NB4 (cell line): ENCODE measurements at regions not wholly inside any gene's neighbourhood (a gene's known extent, or its start where the extent isn't known, plus 50 kb on each side); places are given as distances from the start of the nearest gene placed in this dataset.

Experiments used
- DNase-seq: peaks from one replicate; pipeline ENCODE4 v3.0.0; 2010; ENCODE audit warnings: low read depth
- H3K4me3 ChIP-seq: one replicate; pipeline ENCODE4 v1.5.1; 2011; ENCODE audit warnings: mild to moderate bottlenecking, low read depth, low read length, moderate library complexity
- MYC ChIP-seq: IDR thresholded peaks from 2 replicates; pipeline ENCODE4 v1.6.1; 2011; ENCODE audit warnings: low read depth, low read length
- POLR2A ChIP-seq: IDR thresholded peaks from 2 replicates; pipeline ENCODE4 v1.6.1; 2011; ENCODE audit warnings: mild to moderate bottlenecking; ENCODE audit not compliant: insufficient read length; ENCODE audit errors: extremely low read depth
- TF ChIP-seq, protein P1 (sequence below): IDR thresholded peaks from 2 replicates; pipeline ENCODE4 v1.6.1; 2011; ENCODE audit warnings: low read depth, low read length
- TF ChIP-seq, protein P2 (sequence below): IDR thresholded peaks from one replicate; pipeline ENCODE4 v1.5.1; 2012; ENCODE audit warnings: low read depth, low read length

GRCh38 chr4:138104284-138104680 lies 137.9 kb downstream of the SLC7A11 start:
- TF ChIP-seq, protein P1, sequence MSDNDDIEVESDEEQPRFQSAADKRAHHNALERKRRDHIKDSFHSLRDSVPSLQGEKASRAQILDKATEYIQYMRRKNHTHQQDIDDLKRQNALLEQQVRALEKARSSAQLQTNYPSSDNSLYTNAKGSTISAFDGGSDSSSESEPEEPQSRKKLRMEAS, result no peak
- TF ChIP-seq POLR2A (no peak), MYC (no peak)
- TF ChIP-seq, protein P2, sequence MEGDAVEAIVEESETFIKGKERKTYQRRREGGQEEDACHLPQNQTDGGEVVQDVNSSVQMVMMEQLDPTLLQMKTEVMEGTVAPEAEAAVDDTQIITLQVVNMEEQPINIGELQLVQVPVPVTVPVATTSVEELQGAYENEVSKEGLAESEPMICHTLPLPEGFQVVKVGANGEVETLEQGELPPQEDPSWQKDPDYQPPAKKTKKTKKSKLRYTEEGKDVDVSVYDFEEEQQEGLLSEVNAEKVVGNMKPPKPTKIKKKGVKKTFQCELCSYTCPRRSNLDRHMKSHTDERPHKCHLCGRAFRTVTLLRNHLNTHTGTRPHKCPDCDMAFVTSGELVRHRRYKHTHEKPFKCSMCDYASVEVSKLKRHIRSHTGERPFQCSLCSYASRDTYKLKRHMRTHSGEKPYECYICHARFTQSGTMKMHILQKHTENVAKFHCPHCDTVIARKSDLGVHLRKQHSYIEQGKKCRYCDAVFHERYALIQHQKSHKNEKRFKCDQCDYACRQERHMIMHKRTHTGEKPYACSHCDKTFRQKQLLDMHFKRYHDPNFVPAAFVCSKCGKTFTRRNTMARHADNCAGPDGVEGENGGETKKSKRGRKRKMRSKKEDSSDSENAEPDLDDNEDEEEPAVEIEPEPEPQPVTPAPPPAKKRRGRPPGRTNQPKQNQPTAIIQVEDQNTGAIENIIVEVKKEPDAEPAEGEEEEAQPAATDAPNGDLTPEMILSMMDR, result no peak
- H3K4me3 ChIP-seq, result no peak overlapping the region
- DNase-seq, result no peak

- H3K4me3 ChIP-seq, result no peak overlapping the region
- no peak for TF ChIP-seq MYC
- TF ChIP-seq, protein P1, result no peak
- TF ChIP-seq, protein P2, result no peak
- DNase-seq, result no peak
These were observed 138.4 kb downstream of the SLC7A11 start for GRCh38 chr4:138103597-138104283.

DNA sequence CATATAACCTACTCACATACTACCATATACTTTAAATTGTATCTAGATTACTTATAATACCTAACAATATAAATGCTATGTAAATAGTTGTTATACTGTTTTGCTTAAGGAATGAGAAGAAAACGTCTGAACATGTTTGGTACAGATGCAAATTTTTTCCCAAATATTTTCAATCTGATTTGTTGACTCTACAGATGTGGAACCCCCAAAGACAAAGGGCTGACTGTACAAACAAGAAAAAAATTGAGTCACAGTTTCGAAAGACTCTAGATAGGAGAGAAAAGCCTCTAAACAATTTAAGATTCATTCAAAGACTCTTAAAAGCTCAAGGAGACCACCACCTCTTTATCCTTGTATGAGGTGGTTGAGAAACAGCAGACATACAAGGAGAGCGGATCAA lies 142.8 kb downstream of the SLC7A11 start:
- no peak for DNase-seq
- TF ChIP-seq POLR2A (no peak), MYC (no peak)
- TF ChIP-seq, protein P1, result no peak
- TF ChIP-seq, protein P2, result no peak
- no peak overlapping the region for H3K4me3 ChIP-seq

DNA sequence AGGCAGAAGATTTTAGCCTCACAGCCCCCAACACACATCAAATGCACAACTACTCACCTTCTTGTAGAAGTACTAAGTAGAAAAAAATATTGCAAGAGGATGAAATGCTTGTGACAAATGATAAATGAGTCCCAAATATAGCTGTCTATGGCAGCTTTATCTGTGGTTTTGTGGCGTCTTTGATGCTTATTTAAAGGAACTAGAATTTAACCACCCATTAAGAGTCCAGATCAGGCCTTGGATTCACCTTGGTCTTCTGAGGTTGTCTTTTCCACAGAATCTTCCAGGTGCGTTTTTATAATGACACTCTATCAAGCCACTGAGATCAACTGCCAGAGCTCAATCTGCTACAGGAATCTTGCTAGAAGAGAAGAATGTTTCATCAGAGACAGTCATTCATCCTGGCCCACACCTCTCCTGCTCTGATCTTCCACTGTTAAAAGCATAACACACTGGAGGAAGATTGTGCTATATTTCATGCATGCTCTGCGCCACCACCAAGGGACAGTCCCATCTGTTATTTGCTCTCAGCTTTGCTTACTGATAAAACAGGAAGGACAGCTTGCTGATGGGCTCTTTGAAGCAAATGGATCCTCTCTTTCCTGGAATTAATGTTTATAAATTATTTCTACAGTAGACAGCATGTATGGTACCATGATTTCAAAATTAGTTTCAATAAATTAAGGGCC lies 144.1 kb downstream of the SLC7A11 start:
- no peak overlapping the region for H3K4me3 ChIP-seq
- TF ChIP-seq MYC, result no peak
- TF ChIP-seq, protein P1, result no peak
- no peak for TF ChIP-seq POLR2A
- TF ChIP-seq, protein P2, result no peak
- DNase-seq, result no peak

DNA sequence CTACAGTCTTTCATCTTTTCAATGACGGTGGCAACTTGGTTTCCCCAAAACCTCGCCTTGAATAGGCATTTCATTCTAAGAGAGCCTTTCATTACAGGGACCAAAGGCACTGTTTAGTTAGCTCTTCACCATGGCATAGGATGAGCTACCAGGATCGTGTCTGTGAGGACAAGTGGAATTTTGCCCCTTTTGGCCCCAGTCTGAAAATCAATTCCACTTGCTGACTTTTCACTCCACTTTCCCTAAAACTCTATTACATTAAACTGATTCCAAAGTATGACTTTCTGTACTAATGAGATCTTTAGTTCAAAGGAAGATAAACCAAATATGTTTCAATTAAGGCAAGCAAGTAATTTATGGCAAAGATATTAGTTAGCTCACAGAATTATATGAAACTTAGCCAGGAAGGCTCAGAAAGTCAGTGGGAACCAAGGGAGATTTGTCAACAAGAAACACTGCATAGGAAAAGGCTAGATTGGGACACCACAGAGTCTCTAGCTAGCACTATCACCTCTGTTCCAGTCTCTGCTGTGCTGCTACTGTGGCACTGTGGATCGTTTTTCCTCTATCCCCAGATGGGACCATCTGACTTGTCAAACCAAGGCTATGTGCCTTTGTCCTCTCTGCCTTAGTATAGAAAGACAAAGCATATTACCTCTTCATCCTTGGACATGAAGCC lies 145.6 kb downstream of the SLC7A11 start:
- H3K4me3 ChIP-seq, result no peak overlapping the region
- TF ChIP-seq MYC (no peak), POLR2A (no peak)
- TF ChIP-seq, protein P2, result no peak
- TF ChIP-seq, protein P1, result no peak
- DNase-seq, result no peak
